Upper lobe of left lung (tissue), 6 donors: ENCODE measurements at regions not wholly inside any gene's neighbourhood (a gene's known extent, or its start where the extent isn't known, plus 50 kb on each side); places are given as distances from the start of the nearest gene placed in this dataset.

Experiments used
- ATAC-seq, 2 donors: fragments of 200-7000 bp; cut with Tn5 transposase; one replicate each; pipeline ENCODE4 v1.9.1; 2022; ENCODE audit warnings: mild to moderate bottlenecking in 2 of 2, moderate library complexity in 2 of 2; ENCODE audit not compliant: low FRiP score in 2 of 2
- DNase-seq, 2 donors: peaks; one replicate each; pipeline ENCODE4 v3.0.0-alpha.2; 2019 to 2020
- H3K27ac ChIP-seq, 4 donors: fragments of 200-600 bp; sonication (generic); one replicate each; pipeline ENCODE4 v1.5.1; 2016 to 2019
- H3K27me3 ChIP-seq, 4 donors: fragments of 200-600 bp; sonication (generic); one replicate each; pipeline ENCODE4 v1.5.1; 2017 to 2019
- H3K36me3 ChIP-seq, 4 donors: fragments of 200-600 bp; sonication (generic); one replicate each; pipeline ENCODE4 v1.5.1; 2016 to 2019
- H3K4me1 ChIP-seq, 4 donors: fragments of 200-600 bp; sonication (generic); one replicate each; pipeline ENCODE4 v1.5.1; 2018 to 2019
- H3K4me3 ChIP-seq, 4 donors: fragments of 200-600 bp; sonication (generic); one replicate each; pipeline ENCODE4 v1.5.1; 2017 to 2019; ENCODE audit warnings: mild to moderate bottlenecking in 2 of 4, moderate library complexity in 1 of 4
- H3K9me3 ChIP-seq, 4 donors: fragments of 200-600 bp; sonication (generic); one replicate each; pipeline ENCODE4 v1.5.1; 2018 to 2019
- EP300 ChIP-seq, 4 donors: sonication (generic); formaldehyde crosslinking; IDR thresholded peaks; one replicate each; pipeline ENCODE4 v1.5.1; 2017; ENCODE audit warnings: antibody characterized with exemption in 4 of 4, control low read depth in 2 of 4
- POLR2A ChIP-seq, 4 donors: fragments of 450-650 bp; IDR thresholded peaks; one replicate each; pipeline ENCODE4 v1.5.1; 2016 to 2017; ENCODE audit warnings: antibody characterized with exemption in 4 of 4, mild to moderate bottlenecking in 2 of 4
- POLR2AphosphoS5 ChIP-seq, 2 donors: sonication (generic); formaldehyde crosslinking; IDR thresholded peaks; one replicate each; pipeline ENCODE4 v1.5.1; 2017; ENCODE audit warnings: antibody characterized with exemption in 2 of 2
- WGBS, 2 donors: methylation state at CpG; one replicate each; pipeline ENCODE4 v1.1.5; 2017 to 2018; 5-methylcytosine and 5-hydroxymethylcytosine counted together
- TF ChIP-seq, protein P1 (sequence below), 6 experiments: fragments of 450-650 bp in 4 of 6; fragments of 200-600 bp in 2 of 6; sonication (generic) in 2 of 6; IDR thresholded peaks; one replicate each; pipeline ENCODE4 v1.5.1; 2016 to 2019; ENCODE audit warnings: antibody characterized with exemption in 6 of 6
- donor health status: DM: no; HTN: no; CAD: no; lungs with moderate emphysema.
- donor health status: DM: no; HTN: yes; CAD: no; lungs with severe emphysema.

GRCh38 chr5:117594166-117594565 is 1019.5 kb upstream of the SEMA6A start:
- no peak for TF ChIP-seq POLR2AphosphoS5 (IDR thresholded peaks at IDR 0.05)
- TF ChIP-seq EP300 (IDR thresholded peaks at IDR 0.05): peak in 1 of 4 donors; percentile 17
- H3K27ac ChIP-seq: no peak overlapping the region

GRCh38 chr5:117590944-117591343 is 1016.3 kb upstream of the SEMA6A start:
- H3K36me3 ChIP-seq: no peaks in the 10 kb centered on the region
- no peaks in the 10 kb centered on the region for H3K9me3 ChIP-seq
- TF ChIP-seq EP300 (IDR thresholded peaks at IDR 0.05): no peak
- TF ChIP-seq, protein P1, sequence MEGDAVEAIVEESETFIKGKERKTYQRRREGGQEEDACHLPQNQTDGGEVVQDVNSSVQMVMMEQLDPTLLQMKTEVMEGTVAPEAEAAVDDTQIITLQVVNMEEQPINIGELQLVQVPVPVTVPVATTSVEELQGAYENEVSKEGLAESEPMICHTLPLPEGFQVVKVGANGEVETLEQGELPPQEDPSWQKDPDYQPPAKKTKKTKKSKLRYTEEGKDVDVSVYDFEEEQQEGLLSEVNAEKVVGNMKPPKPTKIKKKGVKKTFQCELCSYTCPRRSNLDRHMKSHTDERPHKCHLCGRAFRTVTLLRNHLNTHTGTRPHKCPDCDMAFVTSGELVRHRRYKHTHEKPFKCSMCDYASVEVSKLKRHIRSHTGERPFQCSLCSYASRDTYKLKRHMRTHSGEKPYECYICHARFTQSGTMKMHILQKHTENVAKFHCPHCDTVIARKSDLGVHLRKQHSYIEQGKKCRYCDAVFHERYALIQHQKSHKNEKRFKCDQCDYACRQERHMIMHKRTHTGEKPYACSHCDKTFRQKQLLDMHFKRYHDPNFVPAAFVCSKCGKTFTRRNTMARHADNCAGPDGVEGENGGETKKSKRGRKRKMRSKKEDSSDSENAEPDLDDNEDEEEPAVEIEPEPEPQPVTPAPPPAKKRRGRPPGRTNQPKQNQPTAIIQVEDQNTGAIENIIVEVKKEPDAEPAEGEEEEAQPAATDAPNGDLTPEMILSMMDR (IDR thresholded peaks at IDR 0.05): peak in 2 of 6 experiments; percentile 6 to 8
- no peaks in the 10 kb centered on the region for H3K4me1 ChIP-seq
- DNase-seq (no peak), ATAC-seq (no peak)
- no peak overlapping the region for H3K27ac ChIP-seq
- H3K4me3 ChIP-seq: no peak overlapping the region
- H3K27me3 ChIP-seq: no peaks in the 10 kb centered on the region
- WGBS, 2 donors: 57 to 69% methylated on average over 1 of the region's 1 CpG

More at GRCh38 chr5:117594166-117594565, 1019.5 kb upstream of the SEMA6A start:
- DNase-seq (no peak), ATAC-seq (peak; percentile 52 to 67)
- Histone ChIP-seq H3K27me3 (no peaks in the 10 kb centered on the region), H3K4me1 (no peaks in the 10 kb centered on the region), H3K4me3 (no peak overlapping the region), H3K36me3 (no peaks in the 10 kb centered on the region), H3K9me3 (no peaks in the 10 kb centered on the region)
- 35 to 36% methylated on average over 4 of the region's 4 CpGs for WGBS, 2 donors

DNA sequence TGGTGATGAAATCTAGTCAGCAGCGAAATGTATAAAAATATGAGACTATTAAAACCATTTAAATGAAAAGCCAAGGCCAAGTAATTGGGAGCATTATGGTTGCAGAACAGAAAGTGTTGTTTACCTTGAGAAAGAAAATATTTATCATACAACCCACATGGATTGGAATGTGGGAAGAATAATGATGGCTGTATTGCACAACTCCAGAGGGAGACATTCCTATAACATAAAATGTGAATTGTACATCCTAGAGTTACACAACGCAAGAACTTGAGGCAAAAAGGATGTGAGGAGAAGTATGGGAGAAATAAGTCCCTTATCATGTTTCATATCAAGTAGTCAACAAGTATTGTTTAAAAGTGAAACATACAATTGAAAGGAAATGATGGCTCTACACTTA is 1014.0 kb upstream of the SEMA6A start:
- Histone ChIP-seq H3K4me3 (no peak overlapping the region), H3K4me1 (no peaks in the 10 kb centered on the region), H3K27ac (no peak overlapping the region), H3K36me3 (no peaks in the 10 kb centered on the region), H3K9me3 (no peaks in the 10 kb centered on the region), H3K27me3 (no peaks in the 10 kb centered on the region)
- TF ChIP-seq POLR2A (IDR thresholded peaks at IDR 0.05): no peak
- TF ChIP-seq, protein P1 (IDR thresholded peaks at IDR 0.05): no peak
- no peak for TF ChIP-seq EP300 (IDR thresholded peaks at IDR 0.05)
- TF ChIP-seq POLR2AphosphoS5 (IDR thresholded peaks at IDR 0.05): no peak
- ATAC-seq (no peak), DNase-seq (no peak)
- 76 to 79% methylated on average over 2 of the region's 2 CpGs for WGBS, 2 donors

DNA sequence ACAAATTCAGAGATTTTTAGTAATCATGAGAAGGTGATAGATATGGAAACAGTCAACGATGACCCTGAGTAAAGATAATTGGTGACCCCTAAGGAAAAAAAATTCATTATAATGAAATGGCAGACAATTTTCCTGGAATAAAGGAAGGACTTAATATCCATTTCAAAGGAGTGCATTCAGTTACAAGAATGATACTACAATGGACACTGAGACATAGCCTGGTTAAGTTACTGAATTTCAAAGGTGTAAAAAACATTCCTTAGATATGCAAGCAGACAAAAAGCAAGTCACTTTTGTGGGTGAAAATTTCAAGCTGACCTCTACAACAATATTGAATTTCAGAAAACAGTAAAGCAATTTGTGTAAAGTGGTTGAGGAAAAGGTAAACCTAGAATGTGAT is 1012.5 kb upstream of the SEMA6A start:
- DNase-seq (no peak), ATAC-seq (no peak)
- 90 to 92% methylated on average over 1 of the region's 1 CpG for WGBS, 2 donors

GRCh38 chr5:117568622-117569021 is 994.0 kb upstream of the SEMA6A start:
- H3K36me3 ChIP-seq: no peaks in the 10 kb centered on the region

More for the DNA sequence above, 1012.5 kb upstream of the SEMA6A start:
- Histone ChIP-seq H3K27me3 (no peaks in the 10 kb centered on the region), H3K27ac (no peak overlapping the region), H3K36me3 (no peaks in the 10 kb centered on the region), H3K9me3 (no peaks in the 10 kb centered on the region), H3K4me3 (no peak overlapping the region), H3K4me1 (no peaks in the 10 kb centered on the region)
- TF ChIP-seq, protein P1 (IDR thresholded peaks at IDR 0.05): no peak
- TF ChIP-seq POLR2AphosphoS5 (IDR thresholded peaks at IDR 0.05): no peak

More at GRCh38 chr5:117568622-117569021, 994.0 kb upstream of the SEMA6A start:
- H3K9me3 ChIP-seq: no peaks in the 10 kb centered on the region
- TF ChIP-seq POLR2A (IDR thresholded peaks at IDR 0.05) (no peak), POLR2AphosphoS5 (IDR thresholded peaks at IDR 0.05) (no peak), EP300 (IDR thresholded peaks at IDR 0.05) (no peak)
- TF ChIP-seq, protein P1 (IDR thresholded peaks at IDR 0.05): no peak
- ATAC-seq: no peak
- H3K27ac ChIP-seq: no peak overlapping the region
- WGBS, 2 donors: 73 to 81% methylated on average over 1 of the region's 1 CpG
- H3K4me3 ChIP-seq: no peak overlapping the region
- no peaks in the 10 kb centered on the region for H3K27me3 ChIP-seq
- H3K4me1 ChIP-seq: no peaks in the 10 kb centered on the region
- no peak for DNase-seq
